HG03439 (cell line): ENCODE measurements at regions not wholly inside any gene's neighbourhood (a gene's known extent, or its start where the extent isn't known, plus 50 kb on each side); places are given as distances from the start of the nearest gene placed in this dataset.
A peak's percentile ranks its signal among the peaks of the same experiment; 100 is the strongest.
"Not testable (repeated sequence)": the region's sequence is repeated elsewhere in the genome, so short reads cannot be mapped to it uniquely, and the experiment has no call there.

Experiments used
- ATAC-seq: cut with Tn5 transposase; IDR thresholded peaks from one replicate; pipeline ENCODE4 v1.9.1; 2021; ENCODE audit warnings: mild to moderate bottlenecking, moderate library complexity; ENCODE audit not compliant: unreplicated experiment

- ATAC-seq, result not testable (repeated sequence)
Observed at GRCh38 chr4:68720723-68721122, 50.3 kb upstream of the UGT2B15 start.

- no peak for ATAC-seq
Observed at GRCh38 chr4:68724426-68724825, 54.0 kb upstream of the UGT2B15 start.

DNA sequence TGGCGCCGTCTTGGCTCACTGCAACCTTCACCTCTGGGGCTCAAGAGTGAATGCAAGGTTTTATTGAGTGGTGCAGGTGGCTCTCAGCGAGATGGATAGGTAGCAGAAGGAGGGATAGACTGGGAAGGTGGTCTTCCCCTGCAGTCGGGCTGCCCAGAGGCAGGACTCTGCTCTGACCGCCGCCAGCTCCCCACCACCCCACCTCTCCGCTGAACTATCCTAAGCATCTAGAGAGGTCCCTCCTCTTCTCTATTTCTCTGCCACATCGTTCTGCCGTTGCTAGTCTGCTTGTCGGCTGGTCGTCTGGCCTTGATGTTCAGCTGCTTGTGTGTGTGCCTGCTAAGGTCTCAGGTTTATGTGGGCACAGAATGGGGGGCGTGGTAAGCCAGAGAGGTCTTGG, 54.5 kb upstream of the UGT2B15 start:
- no peak for ATAC-seq

- ATAC-seq, result peak; percentile 73
Observed at GRCh38 chr4:68732653-68733466, 62.4 kb upstream of the UGT2B15 start.

GRCh38 chr4:68734095-68734494, 63.6 kb upstream of the UGT2B15 start:
- ATAC-seq, result no peak

DNA sequence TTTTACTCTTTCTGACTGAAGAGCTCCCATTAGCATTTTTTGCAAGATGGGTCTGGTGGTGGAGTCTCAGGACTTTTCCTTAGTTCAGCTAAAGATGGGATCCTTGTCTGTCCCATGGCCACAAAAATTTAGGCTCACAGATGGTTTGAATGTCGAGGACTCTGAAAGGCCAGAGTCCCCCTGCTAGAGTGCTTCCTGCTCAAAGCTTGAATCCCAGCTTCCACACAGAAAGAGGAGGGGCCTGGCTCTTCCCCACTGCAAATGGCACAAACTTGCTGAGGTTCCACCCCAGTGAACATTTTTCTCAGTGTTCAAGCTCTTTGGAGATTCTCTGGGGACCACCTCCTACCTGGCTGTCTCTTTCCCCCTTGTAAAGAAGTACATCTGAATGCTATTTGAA, 64.7 kb upstream of the UGT2B15 start:
- ATAC-seq, result no peak

GRCh38 chr4:68736813-68737212, 66.4 kb upstream of the UGT2B15 start:
- no peak for ATAC-seq

DNA sequence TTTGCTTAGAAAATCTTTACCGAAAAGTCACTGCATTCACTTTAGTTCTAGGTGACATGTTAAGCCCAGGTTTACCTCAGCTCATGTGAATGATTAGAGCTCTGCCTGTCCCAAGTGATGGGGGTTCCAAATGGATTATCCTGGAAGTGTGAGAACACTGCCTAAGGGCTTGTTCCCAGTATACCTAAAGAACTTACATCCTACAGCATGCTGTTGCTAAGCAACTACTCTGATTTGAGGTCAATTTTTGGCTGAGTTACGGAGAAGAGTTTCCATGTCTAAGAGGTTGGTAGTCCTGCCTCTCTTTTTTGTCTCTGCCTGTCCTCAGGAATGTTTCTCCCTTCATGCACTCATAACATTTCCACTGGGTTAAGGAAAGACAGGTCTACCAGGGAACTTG, 67.6 kb upstream of the UGT2B15 start:
- ATAC-seq, result no peak

- no peak for ATAC-seq
Observed at GRCh38 chr4:68744368-68744767, 71.4 kb upstream of the UGT2B10 start.

DNA sequence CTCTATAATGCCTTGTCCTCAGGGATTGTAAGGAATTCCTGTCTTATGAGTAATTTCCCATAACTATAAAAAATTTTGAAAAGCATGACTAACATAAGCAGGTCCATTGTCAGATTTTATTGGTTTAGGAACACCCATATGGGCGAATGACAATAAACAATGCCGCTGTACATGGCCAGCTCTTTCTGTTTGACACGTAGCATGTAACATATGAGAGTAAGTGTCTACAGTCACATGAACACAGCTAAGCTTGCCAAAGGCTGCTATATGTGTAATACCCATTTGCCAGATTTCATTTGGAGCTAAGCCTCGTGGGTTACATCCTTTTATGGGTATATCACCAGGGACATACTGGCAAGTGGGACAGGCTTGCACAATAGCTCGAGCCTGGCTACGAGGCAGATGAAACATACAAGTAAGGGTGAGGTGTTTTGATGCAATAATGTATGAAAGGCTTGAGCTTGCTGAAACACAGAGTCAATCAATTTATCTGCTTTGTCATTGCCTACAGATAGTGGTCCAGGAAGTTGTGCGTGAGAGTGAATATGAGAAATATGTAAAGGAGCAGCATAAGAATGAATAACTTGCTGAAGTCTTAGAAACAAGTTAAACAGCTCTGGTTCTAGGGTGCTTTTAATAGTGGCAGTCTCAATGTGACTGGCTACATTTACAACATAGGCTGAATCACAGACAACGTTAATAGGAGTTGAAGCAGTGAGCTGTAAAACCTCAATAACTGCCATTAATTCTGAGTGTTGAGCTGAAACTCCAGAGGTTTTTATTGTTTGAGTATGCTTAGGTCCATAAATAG, 67.4 kb upstream of the UGT2B10 start:
- ATAC-seq, result no peak

- no peak for ATAC-seq
Observed at GRCh38 chr4:68750555-68750954, 65.2 kb upstream of the UGT2B10 start.

GRCh38 chr4:68751138-68751537, 64.7 kb upstream of the UGT2B10 start:
- ATAC-seq, result no peak

GRCh38 chr4:68765876-68766275, 49.9 kb upstream of the UGT2B10 start:
- no peak for ATAC-seq
